ENCODE measurements at regions not wholly inside any gene's neighbourhood (a gene's known extent, or its start where the extent isn't known, plus 50 kb on each side); places are given as distances from the start of the nearest gene placed in this dataset.

DNA sequence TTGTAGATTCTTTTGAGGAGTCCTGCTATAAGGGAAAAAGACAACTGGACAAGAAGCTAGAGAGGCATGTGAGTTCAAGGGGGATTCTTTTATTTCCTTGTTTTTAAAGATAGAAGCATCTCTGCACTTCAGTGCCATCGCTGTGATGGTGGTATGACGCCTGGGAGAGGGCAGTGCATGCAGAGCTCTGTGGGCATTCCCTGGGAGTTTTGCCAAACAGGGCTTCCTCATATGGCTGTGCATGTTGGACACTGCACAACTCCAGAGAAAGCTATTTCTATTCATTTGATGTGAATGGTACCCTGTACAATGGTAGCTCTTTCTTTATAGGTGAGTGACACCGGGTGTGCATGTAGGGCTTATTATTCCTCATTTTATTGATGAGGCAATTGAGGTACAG, 599.5 kb upstream of the DPP6 start:
- DNase-seq (ENCODE audit: low spot score), result no peak

DNA sequence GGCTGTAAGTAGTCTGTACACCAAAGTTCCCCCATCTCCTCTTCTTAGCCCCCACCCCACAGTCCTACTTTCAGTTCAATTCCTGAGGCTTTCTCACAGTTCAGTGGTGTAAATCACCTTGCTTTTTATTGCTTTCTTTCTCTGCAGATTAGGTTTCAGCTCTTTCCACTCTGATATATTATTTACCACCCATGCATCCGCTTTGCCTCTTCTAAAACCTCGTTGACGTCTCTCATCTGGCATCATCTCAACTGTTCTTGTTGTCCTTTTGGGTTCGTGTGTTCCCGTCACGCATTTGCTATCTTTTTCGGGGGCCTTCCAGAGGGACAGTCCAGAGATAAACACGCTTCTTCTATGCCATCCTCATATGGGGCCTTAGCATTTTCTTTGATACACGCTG, 597.9 kb upstream of the DPP6 start:
- no peak for DNase-seq (ENCODE audit: low spot score)

DNA sequence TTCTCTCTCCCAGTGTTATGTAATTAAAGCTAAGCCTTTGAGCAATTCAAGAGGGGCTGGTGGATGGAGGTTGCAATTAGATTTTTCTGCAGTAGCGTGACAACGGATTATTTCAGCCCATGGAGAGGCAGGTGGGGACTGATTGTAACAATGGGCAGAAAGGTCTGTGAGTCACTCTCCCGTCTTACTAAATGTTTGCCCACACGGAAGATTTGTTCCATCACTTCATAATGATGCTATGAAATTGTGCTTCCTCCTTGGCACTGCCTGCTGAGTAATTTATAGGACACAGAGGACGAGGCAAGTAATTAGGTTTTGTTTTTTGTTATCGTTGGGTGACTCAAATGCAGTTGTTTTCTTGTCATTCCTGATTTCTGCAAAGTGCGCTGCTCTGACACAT, 594.5 kb upstream of the DPP6 start:
- DNase-seq (ENCODE audit: low spot score), result no peak

DNA sequence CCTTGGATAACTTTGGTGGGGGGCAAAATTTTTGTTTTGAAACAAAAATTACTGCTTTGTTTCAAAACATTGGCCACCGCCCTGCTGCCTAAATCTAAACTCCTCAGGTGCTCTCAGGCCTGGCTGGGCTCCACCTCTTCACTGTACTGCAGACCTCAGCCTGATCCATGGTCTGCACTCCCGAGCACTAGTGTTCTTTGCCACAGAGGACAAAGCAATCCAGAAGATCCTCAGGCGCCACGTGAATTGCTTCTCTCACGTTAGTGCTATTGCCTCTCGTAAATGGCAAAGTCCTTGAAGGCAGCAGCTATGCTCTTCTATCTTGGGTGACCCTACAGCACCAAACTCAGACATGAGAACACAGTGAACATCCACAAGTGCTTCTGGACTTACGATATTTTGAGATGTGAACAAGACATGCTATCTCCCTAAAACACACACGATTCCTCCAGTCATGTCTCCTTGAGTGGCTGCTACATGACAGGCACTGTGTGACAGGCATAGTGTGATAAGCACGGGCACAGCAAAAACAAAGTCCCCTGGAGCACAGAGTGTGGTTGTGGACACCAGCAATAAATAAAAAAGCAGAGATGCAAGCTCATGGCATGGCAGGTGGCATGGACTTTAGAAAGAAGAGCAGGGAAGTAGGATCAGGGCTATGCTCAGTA, 582.1 kb upstream of the DPP6 start:
- DNase-seq (ENCODE audit: low spot score), result no peak

DNA sequence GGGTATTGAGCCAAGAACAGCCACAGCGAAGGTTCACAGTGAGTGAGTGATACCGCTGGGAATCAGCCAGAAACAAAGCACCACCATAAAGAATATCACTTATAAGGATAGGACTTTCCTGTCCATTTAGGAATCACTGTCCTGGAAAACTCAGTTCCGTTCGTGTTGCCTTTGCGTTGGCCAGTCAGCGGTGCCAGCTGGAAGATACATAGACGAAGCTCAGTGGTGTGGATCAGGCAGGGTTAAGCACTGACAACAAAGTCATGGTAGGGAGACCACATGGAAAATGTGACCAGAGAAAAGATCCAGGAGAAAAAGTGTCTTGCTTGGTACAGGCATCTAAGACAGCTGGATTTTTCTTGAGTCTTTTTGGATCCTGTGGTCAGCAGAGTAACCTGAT, 579.7 kb upstream of the DPP6 start:
- DNase-seq (ENCODE audit: low spot score), result no peak

DNA sequence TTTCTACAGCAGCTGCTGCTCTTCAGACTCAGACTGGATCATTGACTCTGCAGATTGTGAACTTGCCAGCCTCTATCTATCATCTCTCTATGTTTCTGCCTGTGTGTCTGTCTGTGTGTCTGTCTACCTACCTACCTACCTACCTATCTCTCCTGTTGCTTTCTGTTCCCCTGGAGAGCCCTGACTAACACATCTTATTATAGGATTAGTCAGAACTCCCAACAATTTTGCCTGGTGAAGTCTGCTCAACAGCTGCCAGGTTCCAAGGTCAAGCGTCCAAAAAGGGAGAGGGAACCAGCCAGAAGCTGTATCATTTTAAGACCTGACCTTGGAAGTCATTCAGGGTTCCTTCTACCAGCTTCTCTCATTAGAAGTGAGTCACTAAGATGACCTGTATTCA, 579.0 kb upstream of the DPP6 start:
- no peak for DNase-seq (ENCODE audit: low spot score)

DNA sequence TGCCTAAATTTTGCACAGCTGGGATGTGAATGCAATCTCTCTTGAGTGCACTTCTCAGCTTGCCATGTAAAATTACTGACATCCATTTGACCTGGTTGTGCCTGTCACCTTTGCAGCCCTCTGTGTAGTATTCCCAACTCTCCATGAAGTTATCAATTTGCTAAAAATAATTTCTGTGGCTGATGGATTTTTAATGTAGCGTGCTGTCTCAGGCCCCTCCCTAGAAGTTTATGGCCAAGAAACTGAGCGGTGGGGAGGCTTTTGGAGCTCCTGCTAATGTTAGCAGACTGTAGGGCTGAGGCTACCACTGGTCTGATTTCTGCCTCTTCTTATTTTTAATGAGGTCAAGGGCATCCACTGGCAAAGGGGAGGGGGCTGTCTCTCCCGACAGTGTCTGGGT, 577.0 kb upstream of the DPP6 start:
- DNase-seq (ENCODE audit: low spot score), result no peak

DNA sequence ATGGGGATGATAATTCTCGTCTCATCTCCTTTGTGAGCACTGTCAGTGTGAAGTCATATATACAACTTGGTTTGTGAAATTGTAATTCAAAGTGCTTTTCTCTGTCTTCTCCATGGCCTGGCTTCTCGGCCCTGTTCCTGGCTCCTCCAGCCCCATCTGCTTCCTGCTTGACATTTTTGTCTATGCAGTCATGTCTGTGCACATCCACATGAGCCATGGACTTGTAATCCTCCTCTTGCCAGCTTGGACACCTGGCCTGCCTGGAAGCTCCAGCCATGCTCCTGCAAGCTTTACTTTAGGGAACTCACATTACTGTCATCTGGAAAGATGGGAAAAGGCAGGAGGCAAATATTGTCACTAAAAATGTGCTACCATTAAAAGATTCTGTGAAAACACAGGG, 576.0 kb upstream of the DPP6 start:
- no peak for DNase-seq (ENCODE audit: low spot score)

DNA sequence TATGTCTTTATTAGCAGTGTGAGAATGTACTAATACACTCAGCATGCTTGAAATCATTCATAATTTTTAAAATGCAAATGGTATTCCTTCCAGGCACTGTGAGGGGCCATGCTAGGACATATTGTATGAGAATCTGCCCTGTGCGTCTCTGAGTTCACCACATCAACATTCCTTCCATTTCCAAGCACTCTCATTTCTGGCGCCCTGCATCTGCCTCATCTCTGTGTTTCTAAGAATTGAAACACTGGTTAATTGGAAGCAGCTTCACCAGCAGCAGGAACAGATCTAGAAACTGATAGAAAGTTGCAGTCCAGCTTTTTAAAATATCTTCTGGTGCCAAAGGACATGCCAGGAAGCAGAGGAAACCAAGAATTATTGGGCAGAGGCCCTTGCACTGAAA, 555.9 kb upstream of the DPP6 start:
- DNase-seq (ENCODE audit: low spot score), result no peak

DNA sequence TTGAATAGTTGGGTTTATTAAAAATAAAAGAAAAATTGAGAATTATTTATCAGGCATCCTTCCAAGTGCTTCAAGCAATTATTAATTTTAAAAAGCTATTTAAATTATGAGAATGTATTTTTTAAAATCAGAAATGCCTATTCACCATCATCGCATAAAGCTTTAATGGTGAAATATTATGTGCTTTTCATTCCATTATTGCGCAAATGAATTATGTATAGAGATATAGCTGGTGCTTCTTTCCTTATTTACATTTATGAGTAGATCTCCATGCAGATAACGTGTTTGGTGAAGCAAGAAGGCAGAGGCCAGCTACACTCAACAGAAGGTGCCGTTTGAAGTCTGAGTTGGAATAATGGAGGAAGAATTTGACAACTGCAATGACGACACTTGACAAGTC, 549.1 kb upstream of the DPP6 start:
- no peak for DNase-seq (ENCODE audit: low spot score)

DNA sequence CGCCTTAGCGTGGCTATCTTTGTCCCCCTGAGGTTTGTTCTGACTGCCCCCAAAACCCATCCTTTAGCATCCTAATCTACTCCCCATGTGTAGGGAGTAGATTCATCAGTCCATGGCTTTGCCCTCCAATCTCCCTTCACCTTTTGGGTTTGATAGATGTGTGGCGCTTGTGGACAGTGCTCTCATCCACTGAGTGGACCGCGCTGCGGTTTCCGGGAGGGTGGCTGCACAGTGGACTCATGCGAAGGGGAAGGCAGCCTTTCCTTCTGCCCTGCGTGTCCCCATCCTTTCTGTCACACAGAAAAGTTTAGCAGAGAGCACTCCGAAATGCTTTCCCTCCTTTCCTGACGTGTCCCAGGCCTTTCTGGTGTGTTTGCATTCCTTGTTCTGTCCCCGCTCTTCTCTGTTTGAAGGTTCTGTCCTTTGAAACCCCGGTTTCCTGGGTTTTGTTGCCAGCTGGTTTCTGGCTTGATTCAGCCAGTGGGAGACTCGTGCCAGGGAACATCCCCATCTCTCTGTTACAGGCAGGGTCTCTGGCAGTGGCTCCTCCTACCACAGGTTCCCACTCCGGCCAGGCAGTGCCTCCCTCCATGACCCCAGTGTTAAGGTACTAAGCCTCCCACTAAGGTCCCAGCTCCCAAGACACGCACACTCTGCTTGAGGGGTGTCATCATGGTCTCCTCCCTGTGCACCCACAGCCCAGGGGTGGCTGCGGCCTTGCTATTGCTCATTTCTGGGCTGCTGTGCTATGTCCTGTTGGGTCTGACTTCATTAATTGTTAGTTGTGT, 547.7 kb upstream of the DPP6 start:
- no peak for DNase-seq (ENCODE audit: low spot score)

DNA sequence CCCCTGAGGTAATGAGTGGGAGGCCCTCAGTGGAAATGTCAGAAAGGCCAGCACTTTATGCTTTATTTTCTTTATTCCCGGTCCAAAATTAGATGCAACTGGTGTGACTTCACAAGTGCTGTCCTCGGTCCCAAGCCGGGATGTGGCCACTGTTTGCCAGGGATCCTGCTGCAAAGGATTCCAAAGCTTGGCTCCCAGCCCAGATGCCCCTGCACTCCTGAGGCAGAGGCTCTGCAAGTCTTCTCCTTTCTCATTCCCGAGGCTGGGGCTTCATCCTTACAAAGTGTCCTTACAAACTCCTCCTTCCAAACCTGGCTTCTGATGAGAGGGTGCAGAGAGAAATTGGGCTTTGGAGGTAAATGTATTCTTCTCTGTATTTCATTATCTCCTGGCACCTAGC, 544.3 kb upstream of the DPP6 start:
- DNase-seq (ENCODE audit: low spot score), result no peak

DNA sequence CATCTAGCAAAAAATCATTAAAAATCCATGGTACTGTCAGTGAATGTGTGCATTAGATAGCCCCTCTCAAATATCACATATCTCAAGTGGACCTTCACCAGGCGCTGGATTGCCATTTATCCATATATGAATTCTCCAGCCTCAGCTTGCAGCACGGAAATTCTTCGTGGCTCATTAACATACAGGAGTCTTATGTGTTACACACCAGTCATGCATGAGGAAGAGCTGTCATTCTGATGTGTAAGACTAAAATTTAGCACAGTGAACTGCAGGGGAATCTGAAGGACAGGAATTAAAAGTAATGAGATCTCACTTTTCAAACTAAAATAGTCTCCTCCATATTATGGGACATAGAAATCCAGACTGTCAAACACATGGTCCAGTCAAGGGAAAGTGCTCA, 542.4 kb upstream of the DPP6 start:
- DNase-seq (ENCODE audit: low spot score), result no peak

DNA sequence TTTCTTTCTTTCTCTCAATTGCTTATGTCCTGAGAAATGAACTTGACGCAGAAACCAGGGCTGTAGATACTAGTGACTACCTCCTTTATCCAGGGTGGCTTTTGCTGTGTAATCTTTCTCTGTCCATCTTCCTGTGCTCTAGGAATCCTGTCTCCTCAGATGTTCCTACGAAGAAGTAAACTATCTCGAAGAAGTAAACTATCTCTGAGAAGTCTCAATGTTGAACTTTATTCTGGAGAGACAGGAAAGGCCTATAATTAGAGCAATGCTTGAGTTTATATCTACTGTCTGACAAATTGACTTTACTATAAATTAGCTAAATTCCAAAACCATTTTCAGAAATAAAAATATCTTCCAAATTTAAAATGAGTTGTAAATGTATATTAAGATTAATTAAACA, 541.5 kb upstream of the DPP6 start:
- DNase-seq (ENCODE audit: low spot score), result no peak

DNA sequence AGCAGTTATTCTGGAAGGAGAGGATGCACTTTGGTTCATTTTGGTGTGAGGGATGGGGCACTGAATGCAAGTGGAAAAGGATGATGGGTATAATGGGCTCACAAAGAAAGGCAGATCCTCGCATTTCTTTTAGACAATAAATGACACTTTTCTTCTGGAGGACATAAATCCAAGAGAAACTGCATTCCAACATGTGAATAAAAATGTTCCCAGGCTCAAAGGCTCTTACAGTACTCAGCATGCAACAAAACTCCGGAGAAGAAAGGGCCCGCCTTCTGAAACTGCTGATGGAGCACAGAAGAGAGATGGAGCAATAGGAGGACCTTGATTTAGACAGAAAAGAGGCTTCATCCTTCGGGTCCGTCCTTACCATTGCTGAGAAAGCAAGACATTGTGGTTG, 538.2 kb upstream of the DPP6 start:
- DNase-seq (ENCODE audit: low spot score), result no peak

DNA sequence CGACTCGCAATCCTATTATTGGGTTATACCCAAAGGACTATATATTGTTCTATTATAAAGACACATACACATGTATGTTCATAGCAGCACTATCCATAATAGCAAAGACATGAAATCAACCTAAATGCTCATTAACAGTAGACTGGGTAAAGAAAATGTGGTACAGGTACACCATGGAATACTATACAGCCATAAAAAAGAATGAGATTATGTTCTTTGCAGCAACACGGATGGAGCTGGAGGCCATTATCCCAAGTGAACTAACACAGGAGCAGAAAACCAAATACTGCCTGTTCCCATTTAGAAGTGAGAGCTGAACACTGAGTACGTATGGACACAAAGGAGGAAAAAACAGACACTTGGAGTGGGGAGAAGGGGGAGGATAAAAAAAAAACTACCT, 536.8 kb upstream of the DPP6 start:
- DNase-seq (ENCODE audit: low spot score), result no peak

DNA sequence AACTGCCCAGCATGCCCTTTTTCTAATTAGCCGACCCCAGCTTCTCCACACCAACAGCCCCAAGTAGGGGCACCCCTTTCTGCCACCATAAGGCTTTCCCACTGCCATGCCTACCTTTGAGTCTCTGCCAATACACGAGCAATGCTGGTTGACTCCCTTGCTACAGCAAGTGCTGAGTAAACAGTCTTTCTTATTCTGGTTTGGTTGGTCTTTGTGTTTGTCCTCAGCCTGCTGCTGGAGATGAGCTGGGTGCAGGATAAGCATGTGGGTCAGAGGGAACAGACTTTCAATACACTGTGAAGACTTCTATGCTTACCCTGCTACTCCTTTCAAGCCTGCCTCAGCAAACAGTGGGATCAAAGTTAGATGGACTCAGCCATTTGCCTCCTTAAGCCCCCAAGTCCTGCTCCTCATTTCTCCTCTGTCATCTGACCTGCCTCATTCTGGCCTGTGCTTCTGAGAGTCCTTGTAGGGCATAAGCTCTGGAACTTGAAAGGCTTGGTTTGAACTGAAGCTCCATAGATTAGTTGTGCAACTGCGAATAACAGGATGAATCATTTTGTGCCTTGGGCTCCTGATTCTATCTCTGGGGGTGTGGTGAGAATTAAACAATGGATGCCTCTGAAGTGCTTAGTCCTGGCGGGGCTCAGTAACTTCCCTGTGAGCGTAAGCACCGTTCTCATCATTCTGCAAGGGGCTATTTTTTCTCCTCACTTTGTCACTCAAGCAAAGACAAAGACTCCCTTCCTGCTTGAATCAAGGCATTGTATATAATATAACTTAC, 533.8 kb upstream of the DPP6 start:
- DNase-seq (ENCODE audit: low spot score), result no peak

DNA sequence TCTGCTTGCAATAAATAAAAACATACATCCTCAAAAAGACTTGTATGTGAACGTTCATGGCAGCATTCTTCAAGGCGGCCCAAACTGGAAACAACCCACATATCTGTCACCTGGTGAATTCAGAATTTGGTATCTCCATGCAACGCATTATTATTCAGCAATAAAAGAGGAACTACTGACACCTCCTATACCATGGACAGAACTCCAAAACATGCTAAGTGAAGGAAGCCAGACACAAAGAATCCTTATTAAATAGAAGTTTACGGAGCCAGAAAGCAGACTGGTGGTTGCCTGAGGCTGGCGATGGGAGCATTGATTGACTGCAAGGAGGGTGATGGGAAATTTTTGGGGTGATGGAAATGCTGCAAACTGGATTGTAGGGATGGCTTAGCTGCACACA, 530.8 kb upstream of the DPP6 start:
- no peak for DNase-seq (ENCODE audit: low spot score)

DNA sequence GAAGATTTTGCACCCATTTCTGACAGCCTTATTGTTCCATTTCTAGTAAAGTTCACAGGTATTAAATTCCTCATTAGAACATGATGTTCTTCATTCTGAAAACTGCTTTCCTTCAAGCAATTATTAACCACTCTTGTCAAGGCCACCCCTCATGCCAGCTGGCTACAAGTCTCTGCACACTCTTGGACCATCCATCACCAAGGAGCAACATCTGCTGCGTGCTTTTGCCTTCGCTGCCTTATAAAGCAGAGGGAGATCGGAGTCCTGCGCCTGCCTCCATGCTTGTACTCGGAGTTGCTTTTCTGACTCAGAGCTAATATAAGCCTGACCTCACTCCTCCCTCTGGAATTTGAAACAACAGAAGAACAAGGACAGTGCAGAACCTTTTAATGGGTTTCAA, 529.9 kb upstream of the DPP6 start:
- DNase-seq (ENCODE audit: low spot score), result no peak

DNA sequence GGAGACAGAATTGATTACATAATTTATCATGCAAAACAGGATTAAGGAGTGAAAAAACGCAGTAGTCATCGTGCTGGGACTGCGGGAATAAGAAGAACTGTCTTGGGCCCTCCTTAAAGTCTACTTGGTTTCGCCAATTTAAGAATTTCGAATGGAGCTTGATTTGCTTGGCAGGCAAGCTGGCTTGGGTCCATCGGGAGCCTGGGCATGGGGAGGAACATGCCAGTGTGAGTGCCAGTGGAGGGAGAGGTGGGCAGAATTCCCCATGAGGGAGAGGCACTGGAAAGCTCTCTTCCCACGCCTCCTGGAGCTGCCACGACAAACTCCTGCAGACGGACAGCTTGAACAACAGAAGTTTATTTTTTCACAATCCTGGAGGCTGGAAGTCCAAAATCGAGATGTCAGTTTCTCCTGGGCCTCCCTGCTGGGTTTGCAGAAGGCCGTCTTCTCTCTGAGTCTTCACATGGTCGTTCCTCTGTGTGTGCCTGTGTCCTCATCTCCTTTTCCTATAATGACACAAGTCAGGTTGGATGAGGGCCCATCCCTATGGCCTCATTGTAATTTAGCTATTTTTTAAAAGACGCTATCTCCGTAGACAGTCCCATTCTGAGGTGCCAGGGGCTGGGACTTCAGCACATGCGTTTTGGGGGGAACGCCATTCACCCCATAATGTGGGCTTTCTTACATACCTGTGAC, 528.7 kb upstream of the DPP6 start:
- DNase-seq (ENCODE audit: low spot score), result no peak

DNA sequence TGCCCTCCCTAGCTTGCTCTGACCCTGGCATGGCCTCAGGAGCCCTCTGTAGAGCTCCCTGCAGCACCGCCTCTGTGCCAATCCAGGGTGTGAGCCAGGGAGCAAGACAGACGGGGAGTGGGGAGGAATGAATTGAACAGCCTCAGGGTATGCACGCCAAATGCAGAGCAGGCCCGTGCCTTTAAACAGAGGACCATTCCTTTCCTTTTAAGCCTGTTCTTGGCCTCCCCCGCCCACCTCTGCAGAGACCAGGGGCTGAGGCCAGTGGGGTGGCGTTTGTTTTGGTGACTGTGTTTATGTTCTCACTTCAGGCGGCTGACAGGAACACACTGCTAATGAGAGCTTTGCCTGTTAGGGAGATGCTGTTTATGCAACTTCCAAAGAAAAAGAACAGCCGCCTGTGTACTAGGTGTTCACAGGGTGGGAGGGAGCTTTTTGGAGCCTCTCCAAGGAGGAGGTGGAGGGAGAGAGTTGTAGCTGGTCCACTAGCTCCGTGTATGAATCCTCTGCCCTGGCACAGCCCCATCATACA, 528.1 kb upstream of the DPP6 start:
- no peak for DNase-seq (ENCODE audit: low spot score)

DNA sequence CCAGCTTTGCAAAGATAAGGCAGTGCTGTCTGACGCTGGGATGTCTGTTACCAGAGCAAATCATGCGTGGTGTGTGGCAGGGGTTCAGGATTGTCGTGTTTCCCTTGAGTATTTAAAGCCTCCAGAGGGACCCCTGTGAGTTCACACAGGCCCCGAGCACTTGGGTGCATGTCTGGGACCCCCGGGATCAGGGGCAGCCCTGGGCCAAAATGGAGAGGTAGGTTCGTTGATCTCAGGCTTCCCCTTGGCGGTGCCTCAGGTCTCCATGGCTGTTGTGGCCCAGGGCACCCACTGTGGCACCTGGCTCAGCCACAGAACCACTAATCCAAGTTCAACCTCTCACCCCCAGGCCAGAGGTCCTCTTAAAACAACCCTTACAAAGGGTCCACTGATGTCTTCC, 523.1 kb upstream of the DPP6 start:
- no peak for DNase-seq (ENCODE audit: low spot score)

All from D341Med (cell line).